ENCODE measurements at regions not wholly inside any gene's neighbourhood (a gene's known extent, or its start where the extent isn't known, plus 50 kb on each side); places are given as distances from the start of the nearest gene placed in this dataset.

DNA sequence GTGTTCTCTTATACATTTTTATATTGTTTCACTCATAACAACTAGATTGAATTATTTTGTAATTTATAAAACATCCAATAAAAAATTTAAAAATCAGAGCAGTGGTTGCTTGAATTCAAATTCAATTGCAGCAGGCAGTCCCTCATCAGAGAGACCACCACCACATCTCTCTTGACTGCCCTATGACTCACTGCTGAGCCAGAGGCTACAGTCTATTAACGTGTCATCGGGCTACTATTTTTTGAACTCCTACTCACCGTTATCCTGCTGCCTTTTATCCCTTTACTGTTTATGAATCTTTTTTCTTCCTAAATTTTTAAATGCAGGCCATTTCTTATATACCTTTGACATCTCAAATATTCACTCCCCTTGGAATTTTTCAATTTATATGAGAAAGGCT is 144.7 kb downstream of the BARHL2 start:
- TF ChIP-seq EZH2 (IDR thresholded peaks at IDR 0.05) (no peak), POLR2AphosphoS5 (IDR thresholded peaks at IDR 0.05; ENCODE audit: borderline replicate concordance, low read depth, low read length) (no peak), FOXP2 (optimal IDR thresholded peaks at IDR 0.05; ENCODE audit: control extremely low read depth, extremely low read length, insufficient read depth) (no peak)
